GM13977 (cell line): ENCODE measurements at regions not wholly inside any gene's neighbourhood (a gene's known extent, or its start where the extent isn't known, plus 50 kb on each side); places are given as distances from the start of the nearest gene placed in this dataset.

ENCODE experiments used
- DNase-seq: peaks from one replicate; pipeline ENCODE4 v3.0.0; 2012; ENCODE audit warnings: low spot score
- in situ Hi-C: fragments of 300-500 bp; cut with MboI; formaldehyde crosslinking; loops from one replicate; pipeline ENCODE4 v1.12.0; 2022; ENCODE audit warnings: low sequenced_read_pairs, low pct_unique_long_range_greater_than_20kb, mixed read lengths, inconsistent platforms; ENCODE audit not compliant: unreplicated experiment
- TF ChIP-seq, protein P1 (sequence below): IDR thresholded peaks from 2 replicates; pipeline ENCODE4 v1.5.1; 2012; ENCODE audit warnings: mild to moderate bottlenecking, control low read depth; ENCODE audit not compliant: insufficient read depth; ENCODE audit errors: extremely low read depth, missing control alignments

DNA sequence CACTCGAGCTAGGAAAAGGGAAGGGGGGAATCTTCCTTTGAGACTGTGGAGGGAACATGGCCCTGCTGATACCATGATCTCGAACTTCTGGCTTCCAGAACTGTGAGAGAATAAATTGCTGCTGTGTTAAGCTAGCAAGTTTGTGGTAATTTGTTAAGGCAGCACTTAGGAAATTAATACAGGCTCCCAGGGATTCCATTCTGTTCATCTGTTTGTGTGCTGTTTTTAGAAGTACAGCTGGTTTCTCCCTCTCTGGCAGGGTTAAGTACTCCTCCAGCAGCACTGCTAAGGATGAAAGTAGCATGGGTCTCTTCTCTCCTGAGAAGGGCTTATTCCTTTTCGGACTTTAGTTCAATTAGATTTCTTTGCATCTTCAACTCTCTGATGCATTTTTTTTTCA lies 268.3 kb downstream of the HHIPL2 start:
- in situ Hi-C loops: no loop called here
- DNase-seq: no peak
- TF ChIP-seq, protein P1, sequence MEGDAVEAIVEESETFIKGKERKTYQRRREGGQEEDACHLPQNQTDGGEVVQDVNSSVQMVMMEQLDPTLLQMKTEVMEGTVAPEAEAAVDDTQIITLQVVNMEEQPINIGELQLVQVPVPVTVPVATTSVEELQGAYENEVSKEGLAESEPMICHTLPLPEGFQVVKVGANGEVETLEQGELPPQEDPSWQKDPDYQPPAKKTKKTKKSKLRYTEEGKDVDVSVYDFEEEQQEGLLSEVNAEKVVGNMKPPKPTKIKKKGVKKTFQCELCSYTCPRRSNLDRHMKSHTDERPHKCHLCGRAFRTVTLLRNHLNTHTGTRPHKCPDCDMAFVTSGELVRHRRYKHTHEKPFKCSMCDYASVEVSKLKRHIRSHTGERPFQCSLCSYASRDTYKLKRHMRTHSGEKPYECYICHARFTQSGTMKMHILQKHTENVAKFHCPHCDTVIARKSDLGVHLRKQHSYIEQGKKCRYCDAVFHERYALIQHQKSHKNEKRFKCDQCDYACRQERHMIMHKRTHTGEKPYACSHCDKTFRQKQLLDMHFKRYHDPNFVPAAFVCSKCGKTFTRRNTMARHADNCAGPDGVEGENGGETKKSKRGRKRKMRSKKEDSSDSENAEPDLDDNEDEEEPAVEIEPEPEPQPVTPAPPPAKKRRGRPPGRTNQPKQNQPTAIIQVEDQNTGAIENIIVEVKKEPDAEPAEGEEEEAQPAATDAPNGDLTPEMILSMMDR: no peak

DNA sequence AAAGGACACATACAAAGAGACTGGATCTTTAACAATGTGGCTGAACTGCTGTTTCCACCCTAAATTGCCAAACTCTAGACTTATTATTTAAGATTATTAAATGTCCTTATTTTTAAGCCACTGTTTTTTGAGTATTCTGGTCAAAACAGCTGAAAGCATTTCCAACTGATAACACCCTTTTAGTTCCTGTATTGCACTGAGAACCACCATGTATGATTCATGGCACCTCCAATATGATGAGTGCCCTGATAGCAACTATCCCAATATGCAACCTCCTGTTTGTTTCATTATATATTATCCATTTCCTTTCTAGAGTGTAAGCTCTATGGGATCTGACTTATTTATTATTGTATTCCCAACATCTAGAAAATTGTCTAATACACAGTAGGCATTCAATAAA lies 269.4 kb downstream of the HHIPL2 start:
- TF ChIP-seq, protein P1: no peak
- DNase-seq: no peak
- in situ Hi-C loops: no loop called here

DNA sequence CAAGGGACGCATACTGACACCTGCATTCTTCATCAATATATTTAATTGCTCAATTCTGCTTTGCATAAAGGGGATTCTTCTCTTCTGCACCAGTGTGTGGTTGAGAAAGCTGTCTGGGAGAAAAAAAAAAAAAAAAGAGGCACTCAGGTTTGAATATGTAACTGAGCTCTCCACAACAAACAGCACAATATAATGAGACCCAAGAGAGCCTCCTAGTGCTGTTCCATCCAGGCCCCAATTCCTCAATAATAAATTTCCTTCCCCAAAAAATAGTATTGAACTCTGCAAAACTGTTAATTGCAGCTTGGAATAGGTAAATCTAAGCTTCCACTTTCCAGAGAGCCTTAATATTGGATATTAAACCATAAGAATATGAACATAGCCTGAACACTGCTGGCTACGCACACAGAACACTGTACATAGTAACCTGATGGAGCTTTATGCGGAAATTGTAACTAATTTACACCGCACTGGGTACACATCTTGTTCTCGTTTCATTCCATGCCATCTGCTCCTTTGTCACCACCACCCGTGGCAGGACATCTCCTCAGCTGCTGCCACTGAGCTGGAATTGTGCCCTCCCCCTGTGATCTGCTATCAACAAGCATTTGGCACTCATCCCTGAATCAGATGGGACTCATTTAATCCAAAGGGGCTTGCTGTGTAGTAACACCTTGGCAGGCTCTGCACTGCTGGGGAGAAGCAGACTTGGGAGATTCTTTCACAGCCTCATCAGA lies 272.0 kb downstream of the HHIPL2 start:
- TF ChIP-seq, protein P1: no peak
- in situ Hi-C loops: no loop called here
- DNase-seq: no peak

DNA sequence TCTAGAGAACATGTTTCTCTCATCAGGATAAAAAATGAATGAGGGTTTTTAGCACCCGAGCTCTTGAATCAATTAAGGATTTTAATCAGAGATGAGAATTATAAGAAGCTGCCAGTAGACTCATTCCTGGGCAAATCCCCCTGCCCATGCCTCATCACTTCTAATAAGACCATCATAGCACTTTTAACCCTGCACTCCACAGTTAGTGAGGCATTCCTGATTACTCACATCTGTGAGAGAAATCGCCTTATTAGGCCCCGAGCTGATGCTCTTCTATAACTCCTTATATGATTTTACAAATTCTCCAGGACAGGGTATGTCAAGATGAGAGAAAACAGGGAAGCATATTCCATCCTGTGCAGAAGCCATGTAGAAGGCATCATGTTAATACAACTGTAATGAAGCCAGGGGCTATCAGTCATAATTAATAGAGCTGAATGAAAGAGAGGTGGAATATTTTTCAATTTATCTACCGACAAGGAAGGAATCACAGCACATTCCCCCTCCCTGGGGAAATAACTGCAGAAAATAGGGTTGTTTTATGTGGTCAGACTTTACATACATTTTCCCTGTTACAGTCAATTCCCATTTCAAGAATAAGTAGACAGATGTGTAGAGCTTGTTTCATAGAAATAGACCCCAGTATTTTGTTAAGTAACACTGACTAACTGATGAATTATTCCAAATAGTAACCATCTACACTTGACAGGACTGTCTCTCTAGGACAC lies 272.7 kb downstream of the HHIPL2 start:
- in situ Hi-C loops: no loop called here
- TF ChIP-seq, protein P1: no peak
- DNase-seq: no peak

DNA sequence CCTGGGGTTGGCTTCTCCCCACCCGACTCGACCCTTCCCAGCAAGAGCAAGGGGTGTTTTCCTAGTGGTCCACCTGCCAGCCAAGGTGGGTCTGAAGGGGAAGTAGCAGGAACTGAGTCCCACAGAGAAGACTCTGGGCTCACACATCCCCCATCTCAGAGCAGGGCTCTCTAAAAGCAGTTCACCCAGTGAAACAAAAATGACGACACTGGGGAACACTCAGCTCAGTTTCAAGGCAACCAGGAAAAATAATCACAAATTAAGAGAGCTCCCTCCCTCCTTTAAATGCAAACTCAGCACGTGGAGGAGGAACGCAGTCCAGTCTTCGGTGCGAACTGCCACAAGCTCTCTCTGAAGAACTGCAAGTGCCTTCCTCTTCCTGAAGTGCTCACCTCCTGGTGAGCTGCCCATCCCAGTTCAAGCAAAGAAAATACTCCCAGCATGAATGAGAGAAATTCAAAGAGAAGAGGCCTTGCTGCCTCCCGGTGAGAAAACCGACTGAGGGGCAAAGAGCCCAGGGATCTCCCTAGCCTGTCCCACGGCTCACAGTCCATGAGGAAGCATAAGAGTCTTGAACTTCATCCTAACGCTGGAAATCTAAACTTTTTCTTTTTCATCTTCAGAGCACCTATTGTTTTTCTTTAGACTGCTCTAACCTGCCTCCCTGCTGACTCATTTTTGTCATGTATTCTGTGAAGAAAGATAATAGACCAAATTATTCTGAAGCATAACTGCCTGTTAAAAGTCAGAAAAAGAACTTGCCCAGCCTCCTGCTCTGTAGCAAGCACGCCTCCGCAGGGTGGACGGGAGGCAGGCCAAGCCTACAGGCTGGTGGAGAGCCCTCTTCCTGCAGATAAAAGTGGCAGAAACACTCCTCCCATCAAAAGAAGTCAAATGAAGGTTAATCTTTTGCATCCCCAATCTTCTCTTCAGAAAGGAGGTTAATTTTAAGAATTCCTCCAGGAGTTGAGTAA lies 281.4 kb downstream of the HHIPL2 start:
- TF ChIP-seq, protein P1: no peak
- no peak for DNase-seq
- in situ Hi-C loops: no loop called here

DNA sequence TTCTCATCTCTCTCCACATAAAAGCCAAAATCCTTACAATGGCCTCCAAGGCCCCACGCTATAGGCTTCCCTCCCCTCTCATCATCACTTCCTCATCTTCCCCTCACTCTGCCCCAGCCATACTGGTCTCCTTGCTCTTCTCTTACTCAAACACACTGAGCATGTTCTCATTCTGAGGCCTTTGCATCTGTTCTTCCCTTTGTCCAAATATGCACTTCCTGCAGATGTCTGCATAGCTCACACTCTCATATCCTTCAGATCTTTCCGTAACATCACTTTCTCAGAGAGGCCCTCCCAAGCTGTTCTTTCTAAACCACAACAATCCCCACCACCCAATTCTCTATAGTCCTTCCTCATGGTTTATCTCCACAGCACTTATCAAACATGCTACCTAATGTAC lies 284.1 kb downstream of the HHIPL2 start:
- no peak for DNase-seq
- TF ChIP-seq, protein P1: no peak
- in situ Hi-C loops: no loop called here
